Activated CD8-positive, alpha-beta memory T cell treated with anti-CD3 and anti-CD28 coated beads, Interleukin-2, amount 10 ng/mL, durations not matched to agents 7 days and 5 days (primary cell): ENCODE measurements at regions not wholly inside any gene's neighbourhood (a gene's known extent, or its start where the extent isn't known, plus 50 kb on each side); places are given as distances from the start of the nearest gene placed in this dataset.
A peak's percentile ranks its signal among the peaks of the same experiment; 100 is the strongest.

Experiments
- ATAC-seq: fragments of 150-1000 bp; cut with Tn5 transposase; one replicate; pipeline ENCODE4 v1.10.0; 2021; ENCODE audit warnings: moderate library complexity
- CTCF ChIA-PET: fragments of 350-600 bp; sonication (Branson Sonifier 250); formaldehyde crosslinking; loops from one replicate; lab custom pipeline; 2021; ENCODE audit warnings: antibody characterized with exemption; lab: Charles Lee
- DNase-seq: peaks from one replicate; pipeline ENCODE4 v3.0.0-alpha.2; 2020
- H3K27ac Mint-ChIP-seq: one replicate; pipeline ENCODE4 v1.8.0; 2021; ENCODE audit warnings: mild to moderate bottlenecking, mixed read lengths
- H3K27me3 Mint-ChIP-seq: one replicate; pipeline ENCODE4 v1.8.0; 2021; ENCODE audit warnings: mixed read lengths
- H3K36me3 Mint-ChIP-seq: one replicate; pipeline ENCODE4 v1.8.0; 2021; ENCODE audit warnings: mild to moderate bottlenecking, mixed read lengths
- H3K4me1 Mint-ChIP-seq: one replicate; pipeline ENCODE4 v1.8.0; 2021; ENCODE audit warnings: mixed read lengths
- H3K4me3 Mint-ChIP-seq: one replicate; pipeline ENCODE4 v1.8.0; 2021; ENCODE audit warnings: mild to moderate bottlenecking, moderate library complexity, mixed read lengths
- H3K9me3 Mint-ChIP-seq: one replicate; pipeline ENCODE4 v1.8.0; 2022; ENCODE audit warnings: low read depth, mixed read lengths

GRCh38 chr2:71951083-71951468 is 196.6 kb downstream of the CYP26B1 start:
- CTCF ChIA-PET, result no interaction called here
- ATAC-seq (no peak), DNase-seq (no peak)
- Mint-ChIP-seq H3K36me3 (no peaks in the 10 kb centered on the region), H3K4me3 (no peak overlapping the region), H3K27ac (no peak overlapping the region), H3K4me1 (no peaks in the 10 kb centered on the region), H3K27me3 (no peaks in the 10 kb centered on the region), H3K9me3 (no peaks in the 10 kb centered on the region)

GRCh38 chr2:71950256-71951082 is 197.2 kb downstream of the CYP26B1 start:
- H3K27me3 Mint-ChIP-seq, result no peaks in the 10 kb centered on the region
- no peaks in the 10 kb centered on the region for H3K36me3 Mint-ChIP-seq
- H3K4me1 Mint-ChIP-seq, result no peaks in the 10 kb centered on the region
- ATAC-seq (no peak), DNase-seq (no peak)
- H3K9me3 Mint-ChIP-seq, result no peaks in the 10 kb centered on the region
- CTCF ChIA-PET, result interaction anchor here (1.1 kb wide), 1 partner anchor 200 kb away, joined by 4 read pairs; no protein-coding TSS in a partner anchor
- H3K4me3 Mint-ChIP-seq, result no peak overlapping the region
- H3K27ac Mint-ChIP-seq, result no peak overlapping the region

GRCh38 chr2:71949537-71949798 is 198.2 kb downstream of the CYP26B1 start:
- no peak overlapping the region for H3K4me3 Mint-ChIP-seq
- ATAC-seq, result no peak
- H3K27me3 Mint-ChIP-seq, result no peaks in the 10 kb centered on the region
- CTCF ChIA-PET, result interaction anchor here (1.1 kb wide), 1 partner anchor 201 kb away, joined by 4 read pairs; no protein-coding TSS in a partner anchor
- no peaks in the 10 kb centered on the region for H3K4me1 Mint-ChIP-seq
- DNase-seq, result no peak
- H3K36me3 Mint-ChIP-seq, result no peaks in the 10 kb centered on the region
- H3K27ac Mint-ChIP-seq, result no peak overlapping the region
- H3K9me3 Mint-ChIP-seq, result no peaks in the 10 kb centered on the region

- CTCF ChIA-PET, result no interaction called here
- no peaks in the 10 kb centered on the region for H3K27me3 Mint-ChIP-seq
- H3K9me3 Mint-ChIP-seq, result no peaks in the 10 kb centered on the region
- no peak for DNase-seq
- no peaks in the 10 kb centered on the region for H3K4me1 Mint-ChIP-seq
- no peak for ATAC-seq
- no peak overlapping the region for H3K4me3 Mint-ChIP-seq
- no peak overlapping the region for H3K27ac Mint-ChIP-seq
- H3K36me3 Mint-ChIP-seq, result no peaks in the 10 kb centered on the region
These were observed 198.7 kb downstream of the CYP26B1 start for GRCh38 chr2:71948781-71949536.

- CTCF ChIA-PET, result no interaction called here
- no peak overlapping the region for H3K4me3 Mint-ChIP-seq
These were observed 199.9 kb downstream of the CYP26B1 start for GRCh38 chr2:71947809-71948208.

GRCh38 chr2:71945603-71945959 is 202.1 kb downstream of the CYP26B1 start:
- ATAC-seq (no peak), DNase-seq (no peak)
- H3K9me3 Mint-ChIP-seq, result no peaks in the 10 kb centered on the region
- CTCF ChIA-PET, result no interaction called here
- H3K4me3 Mint-ChIP-seq, result no peak overlapping the region
- no peaks in the 10 kb centered on the region for H3K4me1 Mint-ChIP-seq
- H3K36me3 Mint-ChIP-seq, result no peaks in the 10 kb centered on the region
- H3K27ac Mint-ChIP-seq, result no peak overlapping the region
- no peaks in the 10 kb centered on the region for H3K27me3 Mint-ChIP-seq

More at GRCh38 chr2:71947809-71948208, 199.9 kb downstream of the CYP26B1 start:
- no peak overlapping the region for H3K27ac Mint-ChIP-seq
- DNase-seq (no peak), ATAC-seq (no peak)
- no peaks in the 10 kb centered on the region for H3K9me3 Mint-ChIP-seq
- no peaks in the 10 kb centered on the region for H3K27me3 Mint-ChIP-seq
- no peaks in the 10 kb centered on the region for H3K36me3 Mint-ChIP-seq
- H3K4me1 Mint-ChIP-seq, result no peaks in the 10 kb centered on the region

GRCh38 chr2:71944806-71945602 is 202.7 kb downstream of the CYP26B1 start:
- Mint-ChIP-seq H3K9me3 (no peaks in the 10 kb centered on the region), H3K36me3 (no peaks in the 10 kb centered on the region), H3K27ac (no peak overlapping the region), H3K4me3 (no peak overlapping the region), H3K4me1 (no peaks in the 10 kb centered on the region), H3K27me3 (no peaks in the 10 kb centered on the region)
- peak; percentile 19 for DNase-seq
- CTCF ChIA-PET, result no interaction called here
- ATAC-seq, result no peak

- ATAC-seq, result no peak
- H3K9me3 Mint-ChIP-seq, result no peaks in the 10 kb centered on the region
- peak; percentile 15 for DNase-seq
- no peaks in the 10 kb centered on the region for H3K36me3 Mint-ChIP-seq
- no peaks in the 10 kb centered on the region for H3K4me1 Mint-ChIP-seq
- H3K27ac Mint-ChIP-seq, result no peak overlapping the region
- CTCF ChIA-PET, result no interaction called here
- no peak overlapping the region for H3K4me3 Mint-ChIP-seq
- no peaks in the 10 kb centered on the region for H3K27me3 Mint-ChIP-seq
These were observed 203.5 kb downstream of the CYP26B1 start for GRCh38 chr2:71944183-71944550.

- no peak overlapping the region for H3K4me3 Mint-ChIP-seq
These were observed 204.2 kb downstream of the CYP26B1 start for GRCh38 chr2:71943238-71944182.

GRCh38 chr2:71941726-71942525 is 205.7 kb downstream of the CYP26B1 start:
- Mint-ChIP-seq H3K9me3 (no peaks in the 10 kb centered on the region), H3K4me1 (no peaks in the 10 kb centered on the region), H3K27me3 (no peaks in the 10 kb centered on the region), H3K27ac (no peak overlapping the region), H3K36me3 (no peaks in the 10 kb centered on the region), H3K4me3 (no peak overlapping the region)
- DNase-seq (no peak), ATAC-seq (no peak)
- CTCF ChIA-PET, result interaction anchor here (1.3 kb wide), 1 partner anchor 18 kb away, joined by 5 read pairs; no protein-coding TSS in a partner anchor

More at GRCh38 chr2:71943238-71944182, 204.2 kb downstream of the CYP26B1 start:
- CTCF ChIA-PET, result no interaction called here
- Mint-ChIP-seq H3K27me3 (no peaks in the 10 kb centered on the region), H3K27ac (no peak overlapping the region), H3K9me3 (no peaks in the 10 kb centered on the region), H3K36me3 (no peaks in the 10 kb centered on the region), H3K4me1 (no peaks in the 10 kb centered on the region)
- peak; percentile 29 for DNase-seq
- no peak for ATAC-seq

- Mint-ChIP-seq H3K36me3 (no peaks in the 10 kb centered on the region), H3K9me3 (no peaks in the 10 kb centered on the region), H3K27ac (no peak overlapping the region), H3K4me3 (no peak overlapping the region), H3K4me1 (no peaks in the 10 kb centered on the region), H3K27me3 (peaks cover 2% of the 10 kb centered on the region)
- DNase-seq, result no peak
- ATAC-seq, result no peak
- CTCF ChIA-PET, result interaction anchor here (1.3 kb wide), 1 partner anchor 17 kb away, joined by 5 read pairs; no protein-coding TSS in a partner anchor
These were observed 207.0 kb downstream of the CYP26B1 start for GRCh38 chr2:71940695-71941094.
